Ovary (tissue), 7 donors: ENCODE measurements at regions not wholly inside any gene's neighbourhood (a gene's known extent, or its start where the extent isn't known, plus 50 kb on each side); places are given as distances from the start of the nearest gene placed in this dataset.

Experiments
- DNase-seq, 5 donors: peaks; one replicate each; pipeline ENCODE4 v3.0.0-alpha.2; 2019 to 2020
- H3K27ac ChIP-seq, 2 donors: fragments of 200-600 bp; one replicate each; pipeline versions ENCODE4 v1.5.1 to v1.8.0; 2019 to 2022
- H3K27me3 ChIP-seq: fragments of 200-600 bp; one replicate; pipeline ENCODE4 v1.8.0; 2022
- H3K36me3 ChIP-seq: fragments of 200-600 bp; sonication (generic); one replicate; pipeline ENCODE4 v1.5.1; 2019
- H3K4me1 ChIP-seq: one replicate; pipeline ENCODE4 v1.8.1; 2013; ENCODE audit warnings: mild to moderate bottlenecking, moderate library complexity; ENCODE audit not compliant: insufficient read depth
- H3K4me3 ChIP-seq: fragments of 200-600 bp; sonication (generic); one replicate; pipeline ENCODE4 v1.5.1; 2017
- H3K9me3 ChIP-seq, 2 donors: fragments of 200-600 bp in 1 of 2; sonication (generic) in 1 of 2; one replicate each; pipeline versions ENCODE4 v1.5.1 to v1.8.1; 2013 to 2019; ENCODE audit warnings: mild to moderate bottlenecking in 1 of 2, moderate library complexity in 1 of 2
- EP300 ChIP-seq: sonication (generic); formaldehyde crosslinking; IDR thresholded peaks from one replicate; pipeline ENCODE4 v1.6.1; 2017; ENCODE audit warnings: antibody characterized with exemption
- POLR2A ChIP-seq: fragments of 450-650 bp; IDR thresholded peaks from one replicate; pipeline ENCODE4 v1.6.1; 2017; ENCODE audit warnings: antibody characterized with exemption, mild to moderate bottlenecking, moderate library complexity
- WGBS, 3 donors: extraction: QIAGEN DNeasy Blood & Tissue Kit in 1 of 3; methylation state at CpG; one replicate each; pipeline versions ENCODE4 v1.1.5 to v1.1.7; 2013 to 2017; 5-methylcytosine and 5-hydroxymethylcytosine counted together
- intact Hi-C, 4 donors: fragments of 100-400 bp; cut with DNase I; formaldehyde crosslinking; loops; one replicate each; pipeline versions ENCODE4 v1.11.0 to v1.15.1; 2022 to 2023
- TF ChIP-seq, protein P1 (sequence below), 3 donors: fragments of 450-650 bp in 2 of 3; fragments of 200-600 bp in 1 of 3; IDR thresholded peaks; one replicate each; pipeline versions ENCODE4 v1.5.1 to v1.8.0; 2016 to 2022; ENCODE audit warnings: antibody characterized with exemption in 3 of 3, mild to moderate bottlenecking in 1 of 3
- donor health status: DM: no; HTN: no; CAD: no; lungs with moderate emphysema.
- donor health status: DM: no; HTN: no; CAD: no.
- donor health status: Bipolar disorder and iron deficiency.
- donor health status: DM: no; HTN: no; CAD: no.
- donor health status: DM: yes; HTN: yes; CAD: no.

DNA sequence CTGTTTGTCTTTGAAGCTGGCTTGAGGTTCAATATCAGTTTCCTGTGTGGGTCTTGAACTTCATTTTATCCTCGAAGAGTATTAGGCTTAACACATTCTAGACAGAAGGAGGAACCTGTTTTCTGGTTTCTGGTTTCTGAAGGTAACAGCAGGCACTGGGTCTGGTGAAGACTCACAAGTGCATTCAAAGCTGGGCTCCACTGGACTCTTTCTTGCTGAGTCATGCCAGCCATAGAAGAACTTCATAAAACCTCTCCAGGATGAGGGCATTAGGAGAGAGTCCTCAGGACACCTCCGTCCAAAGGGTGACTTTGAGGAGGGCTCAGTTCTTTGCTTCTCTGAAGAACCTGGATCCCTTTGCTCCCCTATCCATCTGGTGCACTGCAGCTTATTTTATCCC, 668.6 kb upstream of the SLC10A2 start:
- no peaks in the 10 kb centered on the region for H3K9me3 ChIP-seq
- intact Hi-C loops: no loop called here
- H3K4me3 ChIP-seq: no peak overlapping the region
- TF ChIP-seq, protein P1, sequence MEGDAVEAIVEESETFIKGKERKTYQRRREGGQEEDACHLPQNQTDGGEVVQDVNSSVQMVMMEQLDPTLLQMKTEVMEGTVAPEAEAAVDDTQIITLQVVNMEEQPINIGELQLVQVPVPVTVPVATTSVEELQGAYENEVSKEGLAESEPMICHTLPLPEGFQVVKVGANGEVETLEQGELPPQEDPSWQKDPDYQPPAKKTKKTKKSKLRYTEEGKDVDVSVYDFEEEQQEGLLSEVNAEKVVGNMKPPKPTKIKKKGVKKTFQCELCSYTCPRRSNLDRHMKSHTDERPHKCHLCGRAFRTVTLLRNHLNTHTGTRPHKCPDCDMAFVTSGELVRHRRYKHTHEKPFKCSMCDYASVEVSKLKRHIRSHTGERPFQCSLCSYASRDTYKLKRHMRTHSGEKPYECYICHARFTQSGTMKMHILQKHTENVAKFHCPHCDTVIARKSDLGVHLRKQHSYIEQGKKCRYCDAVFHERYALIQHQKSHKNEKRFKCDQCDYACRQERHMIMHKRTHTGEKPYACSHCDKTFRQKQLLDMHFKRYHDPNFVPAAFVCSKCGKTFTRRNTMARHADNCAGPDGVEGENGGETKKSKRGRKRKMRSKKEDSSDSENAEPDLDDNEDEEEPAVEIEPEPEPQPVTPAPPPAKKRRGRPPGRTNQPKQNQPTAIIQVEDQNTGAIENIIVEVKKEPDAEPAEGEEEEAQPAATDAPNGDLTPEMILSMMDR (IDR thresholded peaks at IDR 0.05): no peak
- no peak for TF ChIP-seq POLR2A
- no peak for TF ChIP-seq EP300
- DNase-seq: no peak
- 63 to 82% (median 72%) methylated on average over 2 of the region's 2 CpGs for WGBS, 3 donors
- H3K36me3 ChIP-seq: no peaks in the 10 kb centered on the region
- no peaks in the 10 kb centered on the region for H3K27me3 ChIP-seq
- H3K4me1 ChIP-seq: no peaks in the 10 kb centered on the region
- no peak overlapping the region for H3K27ac ChIP-seq

DNA sequence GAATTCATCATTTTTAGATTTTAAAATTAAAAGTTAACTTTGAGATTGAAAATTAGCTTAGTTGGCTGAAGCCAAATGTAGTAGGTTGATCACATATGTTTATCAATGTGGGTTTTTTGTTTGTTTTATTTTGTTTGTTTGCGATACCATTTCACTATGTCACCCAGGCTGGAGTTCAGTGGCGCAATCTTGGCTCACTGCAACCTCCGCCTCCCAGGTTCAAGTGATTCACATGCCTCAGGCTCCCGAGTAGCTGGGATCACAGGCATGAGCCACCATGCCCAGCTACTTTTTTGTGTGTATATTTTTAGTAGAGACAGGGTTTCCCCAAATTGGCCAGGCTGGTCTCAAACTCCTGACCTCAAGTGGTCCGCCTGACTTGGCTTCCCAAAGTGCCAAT, 665.7 kb upstream of the SLC10A2 start:
- no peaks in the 10 kb centered on the region for H3K27me3 ChIP-seq
- intact Hi-C loops: no loop called here
- no peaks in the 10 kb centered on the region for H3K36me3 ChIP-seq
- TF ChIP-seq EP300 (no peak), POLR2A (no peak)
- TF ChIP-seq, protein P1 (IDR thresholded peaks at IDR 0.05): no peak
- WGBS, 3 donors: 85 to 92% (median 90%) methylated on average over 5 of the region's 5 CpGs
- H3K27ac ChIP-seq: no peak overlapping the region
- no peak overlapping the region for H3K4me3 ChIP-seq
- DNase-seq: no peak
- no peaks in the 10 kb centered on the region for H3K9me3 ChIP-seq
- H3K4me1 ChIP-seq: no peaks in the 10 kb centered on the region

DNA sequence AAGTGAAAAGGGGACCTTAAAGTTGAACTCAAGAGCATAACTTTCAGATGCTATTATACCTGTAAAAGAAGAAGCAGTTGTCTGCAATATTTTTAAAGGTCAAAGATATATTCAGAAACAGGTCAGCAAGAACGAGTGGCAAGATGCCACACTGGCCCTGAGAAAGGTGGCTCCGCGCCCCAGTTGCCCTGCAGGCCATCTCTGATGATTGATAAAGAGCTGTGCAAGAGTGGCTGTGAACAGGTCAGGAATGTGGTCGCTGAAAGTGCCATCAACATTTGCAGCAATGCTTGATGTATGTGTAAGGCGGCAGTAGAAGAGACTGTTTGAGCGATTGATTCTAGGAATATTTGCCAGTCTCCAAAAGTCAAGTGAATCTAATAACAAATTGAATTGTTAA, 664.2 kb upstream of the SLC10A2 start:
- WGBS, 3 donors: 75 to 78% (median 76%) methylated on average over 6 of the region's 6 CpGs
- DNase-seq: no peak
- intact Hi-C loops: no loop called here

DNA sequence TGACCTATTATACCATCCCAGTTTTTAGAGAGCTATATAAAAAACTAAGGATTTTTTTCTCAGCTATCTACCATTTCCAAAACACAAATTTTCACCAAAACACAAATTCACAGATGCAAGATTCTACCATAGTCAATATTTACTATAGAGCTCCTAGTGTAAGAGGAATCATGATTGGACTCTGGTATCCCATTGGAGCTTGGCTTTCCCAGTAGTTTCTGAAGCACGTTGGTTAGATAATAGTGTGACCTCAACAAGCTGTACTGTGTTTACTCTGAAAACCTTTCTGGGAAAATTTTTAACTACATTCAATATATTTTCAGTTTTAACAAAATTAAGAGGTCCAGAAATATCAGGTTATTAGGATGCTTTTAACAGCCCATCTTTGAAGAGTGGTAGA, 660.6 kb upstream of the SLC10A2 start:
- DNase-seq: no peak
- TF ChIP-seq EP300 (no peak), POLR2A (no peak)
- TF ChIP-seq, protein P1 (IDR thresholded peaks at IDR 0.05): no peak
- 20 to 56% (median 24%) methylated on average over 1 of the region's 1 CpG for WGBS, 3 donors
- intact Hi-C loops: no loop called here
- no peak overlapping the region for H3K4me3 ChIP-seq
- no peaks in the 10 kb centered on the region for H3K36me3 ChIP-seq
- no peak overlapping the region for H3K27ac ChIP-seq
- H3K9me3 ChIP-seq: no peaks in the 10 kb centered on the region
- no peaks in the 10 kb centered on the region for H3K4me1 ChIP-seq
- no peaks in the 10 kb centered on the region for H3K27me3 ChIP-seq

More for the DNA sequence above, 664.2 kb upstream of the SLC10A2 start:
- no peaks in the 10 kb centered on the region for H3K36me3 ChIP-seq
- TF ChIP-seq POLR2A (no peak), EP300 (no peak)
- TF ChIP-seq, protein P1 (IDR thresholded peaks at IDR 0.05): no peak
- no peak overlapping the region for H3K27ac ChIP-seq
- no peak overlapping the region for H3K4me3 ChIP-seq
- H3K27me3 ChIP-seq: no peaks in the 10 kb centered on the region
- no peaks in the 10 kb centered on the region for H3K9me3 ChIP-seq
- H3K4me1 ChIP-seq: no peaks in the 10 kb centered on the region

DNA sequence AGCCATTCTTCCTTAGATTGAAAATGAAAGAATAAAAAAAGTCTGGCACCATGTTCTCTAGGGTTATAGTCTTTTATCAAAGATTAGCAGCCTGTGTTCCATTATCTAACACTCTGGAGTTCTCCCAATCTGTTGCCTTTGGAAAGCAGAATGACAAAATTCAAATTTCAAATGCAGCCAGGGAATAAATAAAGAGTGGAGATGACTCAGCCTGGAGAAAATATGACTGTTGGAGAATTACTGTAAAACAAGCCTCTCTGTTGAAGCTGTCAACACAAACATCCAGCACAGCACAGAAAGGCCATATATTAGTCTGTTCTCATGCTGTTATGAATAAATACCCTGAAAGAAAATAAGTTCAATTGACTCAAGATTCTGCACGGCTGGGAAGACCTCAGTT, 650.5 kb upstream of the SLC10A2 start:
- WGBS, 3 donors: 0 to 2% (median 0%) methylated on average over 1 of the region's 1 CpG

More for the DNA sequence above, 650.5 kb upstream of the SLC10A2 start:
- Histone ChIP-seq H3K36me3 (no peaks in the 10 kb centered on the region), H3K4me1 (no peaks in the 10 kb centered on the region), H3K27ac (no peak overlapping the region), H3K9me3 (no peaks in the 10 kb centered on the region), H3K4me3 (no peak overlapping the region), H3K27me3 (no peaks in the 10 kb centered on the region)
- TF ChIP-seq, protein P1 (IDR thresholded peaks at IDR 0.05): no peak
- TF ChIP-seq EP300: no peak
- no peak for DNase-seq
- intact Hi-C loops: no loop called here
